GM19452 (cell line): ENCODE measurements at regions not wholly inside any gene's neighbourhood (a gene's known extent, or its start where the extent isn't known, plus 50 kb on each side); places are given as distances from the start of the nearest gene placed in this dataset.

Source experiments
- ATAC-seq: cut with Tn5 transposase; IDR thresholded peaks from one replicate; pipeline ENCODE4 v1.9.1; 2021; ENCODE audit not compliant: unreplicated experiment

DNA sequence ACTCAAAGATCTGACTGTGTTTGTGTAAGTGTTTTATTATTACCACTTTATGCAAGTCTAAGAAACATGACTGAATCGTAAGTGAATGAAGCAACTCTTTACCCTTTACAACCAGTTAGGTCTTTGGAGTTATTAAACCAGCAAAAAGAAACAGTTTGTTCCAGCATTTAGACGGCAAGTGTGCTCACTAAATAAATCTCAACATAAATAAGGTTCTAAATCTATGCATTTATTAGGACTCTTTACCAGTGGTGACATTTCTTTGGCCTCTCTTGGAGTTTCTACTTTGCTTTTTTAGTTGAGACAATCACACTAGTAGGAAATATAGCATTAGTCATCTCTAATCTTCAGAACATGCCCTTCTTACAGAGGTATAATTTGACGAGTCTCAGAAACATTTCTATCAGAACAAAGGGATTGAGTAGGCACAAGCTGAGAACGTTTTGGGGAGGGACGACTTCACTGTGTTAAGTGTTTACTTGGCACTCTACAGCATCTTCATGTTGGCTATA lies 739.9 kb upstream of the NR2F2 start:
- no peak for ATAC-seq

DNA sequence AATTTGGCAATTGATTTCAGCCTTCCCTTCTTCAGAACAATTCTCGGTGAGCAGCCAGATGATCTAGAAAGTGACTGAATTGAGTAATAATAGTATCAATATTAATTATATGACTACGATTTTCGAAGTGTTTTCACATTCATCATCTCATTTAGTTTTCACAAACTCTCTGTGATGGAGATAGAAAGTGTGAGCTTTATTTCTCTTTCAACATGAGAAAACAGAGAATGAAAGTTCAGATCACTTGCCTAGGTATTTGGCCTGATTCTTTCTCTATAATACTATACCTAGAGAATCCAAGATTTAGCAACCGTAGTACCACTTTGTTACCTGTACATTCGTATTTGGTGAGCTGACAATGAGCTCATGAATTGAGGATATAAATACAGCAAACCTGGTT lies 739.2 kb upstream of the NR2F2 start:
- no peak for ATAC-seq

DNA sequence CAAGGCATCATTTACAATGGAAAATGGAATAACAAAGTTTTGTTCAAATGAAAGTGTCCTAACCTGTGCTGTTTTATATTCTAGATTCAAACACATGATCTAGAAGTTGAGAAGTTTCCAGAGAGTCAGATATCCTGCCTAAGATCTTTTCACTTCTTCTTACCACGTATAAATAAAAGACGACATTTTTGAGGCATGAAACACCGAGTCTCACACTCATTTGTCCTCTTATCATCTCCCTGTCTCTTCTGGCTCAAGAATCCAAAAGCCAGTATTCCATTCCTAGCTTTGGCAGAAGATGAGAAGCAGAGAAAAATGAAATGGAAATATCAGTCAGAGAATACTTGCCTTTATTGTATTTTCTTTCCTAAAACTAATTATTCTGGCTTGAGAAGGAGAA lies 738.6 kb upstream of the NR2F2 start:
- no peak for ATAC-seq

DNA sequence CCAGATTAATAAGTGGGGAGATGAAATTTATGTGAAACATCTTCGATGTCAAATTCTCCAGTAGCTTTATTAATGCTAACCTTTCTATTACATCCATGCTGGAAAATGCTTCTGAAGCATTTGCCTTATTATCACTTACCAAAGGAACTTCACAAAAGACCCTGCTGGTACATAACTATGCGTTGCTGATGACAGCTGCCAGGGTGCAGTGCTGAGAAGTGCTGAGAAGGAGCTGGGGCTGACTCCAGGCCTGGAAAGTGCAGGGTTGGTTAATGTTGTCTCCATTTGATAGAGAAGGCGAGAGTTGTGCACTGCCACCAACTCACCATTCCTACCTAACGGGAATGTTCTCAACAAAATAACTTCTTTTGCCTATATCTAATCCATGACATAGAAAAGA lies 736.0 kb upstream of the NR2F2 start:
- ATAC-seq, result no peak

DNA sequence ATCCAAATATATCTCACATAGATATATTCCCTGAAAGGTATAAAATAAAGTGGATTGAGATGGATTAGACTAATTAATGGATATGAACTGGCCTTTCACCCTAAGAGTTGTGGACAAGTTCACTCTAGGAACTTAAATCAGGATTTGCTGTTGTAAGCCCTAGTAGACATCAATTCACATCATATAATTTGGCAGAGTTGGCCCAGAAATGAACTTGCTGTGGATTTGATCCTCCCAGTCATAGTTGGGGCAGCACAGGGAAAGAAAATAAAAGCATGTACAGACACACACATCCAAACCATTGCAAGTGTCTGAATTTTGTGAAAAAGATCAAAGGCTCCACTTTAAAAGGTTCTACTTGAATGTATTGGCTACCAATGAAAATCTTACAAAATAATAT lies 734.7 kb upstream of the NR2F2 start:
- ATAC-seq, result no peak

DNA sequence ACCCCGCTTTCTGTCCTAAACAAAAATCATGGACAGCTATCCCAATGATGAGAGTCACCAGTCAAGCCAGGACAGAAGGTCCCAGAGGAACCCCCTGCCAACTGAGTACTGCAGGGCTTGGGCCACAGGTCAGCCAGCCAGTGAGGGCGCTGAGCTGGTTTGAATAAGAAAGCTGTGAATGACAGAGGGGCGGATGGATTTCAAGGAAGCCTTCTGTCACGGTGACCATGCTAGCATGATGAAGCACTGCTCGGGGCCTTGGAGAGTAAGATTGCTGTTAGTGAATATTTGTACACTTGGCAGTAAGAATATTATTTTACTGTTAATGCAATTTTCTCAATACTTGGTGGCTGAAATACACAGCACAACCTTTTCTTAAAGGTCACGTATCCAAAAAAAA lies 734.0 kb upstream of the NR2F2 start:
- no peak for ATAC-seq

DNA sequence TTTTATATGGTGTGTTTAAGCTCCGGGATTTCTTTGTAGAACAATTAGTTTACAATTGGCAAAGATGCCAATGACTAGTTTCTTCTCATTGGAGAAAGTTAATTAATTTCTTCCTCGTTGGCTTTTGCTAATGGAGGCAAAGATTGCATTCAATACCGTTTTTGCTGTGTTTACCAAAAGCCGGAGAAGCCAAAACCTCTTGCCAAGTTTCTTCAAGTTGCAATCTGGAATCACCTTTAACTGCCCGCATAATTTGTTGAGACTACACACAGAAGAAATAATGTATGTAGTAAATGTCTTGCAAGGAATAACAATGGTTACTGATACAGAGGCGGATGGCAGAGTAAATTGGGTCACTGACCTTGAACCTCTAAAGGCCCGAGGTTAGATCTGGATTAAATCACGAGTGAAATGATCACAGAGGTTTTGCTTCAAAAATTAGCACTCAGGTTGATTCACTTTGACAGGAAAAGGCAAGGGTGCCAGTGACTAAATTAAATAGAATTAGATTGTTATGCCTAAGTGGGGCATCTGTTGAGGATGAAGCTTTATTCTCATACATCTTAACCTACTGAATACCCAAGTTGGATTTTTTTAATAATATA lies 732.1 kb upstream of the NR2F2 start:
- ATAC-seq, result no peak

DNA sequence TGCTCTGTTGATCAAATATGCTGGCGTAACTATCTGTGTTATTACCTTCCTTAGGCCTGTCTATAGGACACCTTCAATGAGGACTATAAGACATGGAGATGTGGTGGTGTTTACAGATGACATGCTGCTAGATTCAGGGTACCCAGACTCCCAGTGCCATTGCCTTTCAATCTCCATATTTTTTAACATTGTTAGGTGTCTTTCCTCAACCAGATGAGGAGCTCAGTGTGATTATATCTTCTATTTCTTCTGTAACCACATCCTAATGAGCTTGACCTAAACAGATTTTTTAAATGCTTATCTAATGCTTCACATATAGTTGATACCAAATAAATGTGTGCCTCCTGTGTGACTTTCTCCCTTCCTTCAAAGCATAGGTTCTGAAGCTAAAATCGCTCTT lies 730.1 kb upstream of the NR2F2 start:
- no peak for ATAC-seq

DNA sequence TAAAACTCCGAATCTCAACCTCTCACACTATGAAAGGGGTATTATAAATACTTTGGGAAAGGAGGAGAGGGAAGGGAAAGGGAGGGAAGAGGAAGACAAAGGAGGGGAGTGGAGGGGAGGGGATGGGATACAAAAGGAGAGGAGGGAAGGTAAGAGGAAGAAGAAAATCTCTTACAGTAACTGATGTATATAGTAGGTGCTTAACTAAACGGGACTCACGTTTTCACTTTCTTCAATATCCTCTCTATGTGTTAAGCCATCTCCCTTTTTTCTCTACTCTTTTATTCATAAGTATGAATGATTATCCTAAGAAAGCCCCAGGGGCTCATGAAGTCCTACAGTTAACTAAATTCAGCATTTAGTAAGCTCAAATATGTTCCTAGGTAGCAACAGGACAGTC lies 729.6 kb upstream of the NR2F2 start:
- no peak for ATAC-seq

DNA sequence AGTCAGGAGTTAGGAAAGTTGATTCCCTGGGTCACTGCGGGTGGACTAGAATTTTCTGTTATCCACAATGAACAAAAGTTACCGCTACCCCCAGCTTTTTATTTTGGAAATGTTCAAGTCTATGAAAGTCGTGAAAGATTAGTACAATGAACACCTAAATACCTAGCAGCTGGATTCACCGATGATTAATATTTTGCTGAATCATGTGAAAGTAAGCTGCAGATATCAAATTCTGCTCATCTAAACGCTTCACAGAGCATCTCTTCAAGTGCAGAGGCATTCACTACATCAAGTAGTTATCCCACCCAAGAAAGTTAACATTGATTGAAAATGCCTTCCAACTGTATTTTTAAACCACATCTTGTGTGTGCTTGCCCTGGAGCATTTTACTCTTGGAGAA lies 729.0 kb upstream of the NR2F2 start:
- ATAC-seq, result no peak

DNA sequence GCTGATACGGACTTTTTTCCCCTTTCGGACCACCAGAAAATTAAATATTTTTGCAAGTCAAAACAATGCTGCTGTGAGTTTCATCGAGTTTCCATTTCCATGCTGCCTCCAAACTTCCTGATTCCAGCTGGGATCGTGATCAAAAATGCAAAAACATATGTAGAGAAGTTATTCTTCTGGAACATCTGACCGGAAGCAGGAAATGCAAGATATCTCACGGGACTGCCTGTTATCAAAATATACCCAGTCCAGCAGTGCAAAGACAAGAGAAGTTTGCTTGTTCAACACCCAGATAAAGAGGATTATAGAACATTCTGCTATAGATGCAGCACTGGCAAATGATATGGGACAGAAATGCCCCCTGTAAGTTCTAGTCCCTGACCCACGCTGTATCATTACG lies 726.7 kb upstream of the NR2F2 start:
- ATAC-seq, result no peak

DNA sequence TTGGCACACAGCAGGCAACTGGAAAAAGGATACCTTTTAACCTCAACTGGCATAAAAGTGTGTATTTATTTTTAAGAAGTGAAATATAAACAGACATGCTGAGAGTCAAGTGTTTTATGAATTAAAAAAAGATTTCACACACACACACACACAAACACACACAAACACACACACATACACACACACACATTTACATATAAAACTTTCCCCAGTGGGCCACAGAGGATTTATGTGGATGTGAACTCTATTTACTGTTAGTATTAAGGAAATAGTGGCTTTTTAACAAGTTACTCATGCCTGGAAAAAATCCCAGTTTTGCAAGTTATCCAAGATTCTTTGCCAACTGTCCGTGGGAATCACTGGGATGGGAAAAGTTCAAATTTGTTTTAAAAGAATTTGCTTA lies 725.9 kb upstream of the NR2F2 start:
- no peak for ATAC-seq

DNA sequence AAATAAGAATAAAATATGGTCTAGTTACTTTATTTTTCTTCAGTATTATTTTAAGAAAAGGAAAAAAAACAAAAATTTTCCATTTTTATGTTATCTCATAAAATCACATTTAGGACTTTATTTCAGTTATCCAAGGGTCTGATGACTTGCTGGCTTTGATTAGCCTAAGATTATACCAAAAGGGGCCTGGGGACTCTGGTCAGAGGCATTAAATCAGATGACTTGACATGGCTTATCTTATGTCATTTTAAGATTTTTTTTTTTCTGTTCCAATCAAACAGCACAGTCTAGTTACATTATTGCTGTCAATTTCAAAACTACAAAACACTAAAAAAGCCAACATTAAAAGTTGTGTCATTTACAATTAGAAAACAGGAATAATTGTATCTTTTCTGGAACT lies 725.4 kb upstream of the NR2F2 start:
- ATAC-seq, result no peak

DNA sequence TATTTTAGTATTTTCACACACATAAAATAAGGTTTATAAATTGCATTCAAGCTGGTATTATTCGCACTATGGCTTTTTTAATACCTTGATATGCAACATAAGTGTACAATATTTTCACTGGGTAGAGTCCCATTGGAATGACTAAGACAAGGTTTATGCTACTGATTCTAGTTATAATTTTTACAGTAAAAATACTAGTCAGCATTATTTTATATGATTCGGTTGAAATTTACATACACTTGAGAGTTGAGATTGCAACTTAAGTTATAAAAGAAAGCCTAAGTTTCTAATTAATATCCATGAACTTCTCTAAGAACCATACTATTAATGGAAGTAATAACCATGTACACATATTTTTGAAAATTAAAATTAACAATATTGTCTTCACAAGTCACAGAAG lies 723.9 kb upstream of the NR2F2 start:
- no peak for ATAC-seq

DNA sequence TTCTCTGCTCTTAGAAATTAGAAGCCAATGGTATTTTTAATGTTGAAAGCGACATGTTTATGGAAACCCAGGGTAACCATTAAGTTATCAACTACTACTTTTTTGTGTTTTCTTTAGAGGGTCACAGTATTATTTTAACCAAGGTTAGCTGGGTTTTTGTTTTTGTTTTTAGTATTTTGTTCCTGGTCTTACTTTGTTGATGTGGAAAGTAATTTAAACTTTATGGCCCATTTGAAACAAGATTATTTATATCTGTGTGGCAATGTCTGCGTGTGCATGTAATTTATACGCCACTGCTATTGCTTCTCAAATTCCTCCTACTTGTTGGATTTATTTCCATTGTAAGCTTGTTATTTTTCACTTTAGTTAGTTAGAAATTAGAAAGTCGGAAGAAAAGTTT lies 722.1 kb upstream of the NR2F2 start:
- no peak for ATAC-seq

DNA sequence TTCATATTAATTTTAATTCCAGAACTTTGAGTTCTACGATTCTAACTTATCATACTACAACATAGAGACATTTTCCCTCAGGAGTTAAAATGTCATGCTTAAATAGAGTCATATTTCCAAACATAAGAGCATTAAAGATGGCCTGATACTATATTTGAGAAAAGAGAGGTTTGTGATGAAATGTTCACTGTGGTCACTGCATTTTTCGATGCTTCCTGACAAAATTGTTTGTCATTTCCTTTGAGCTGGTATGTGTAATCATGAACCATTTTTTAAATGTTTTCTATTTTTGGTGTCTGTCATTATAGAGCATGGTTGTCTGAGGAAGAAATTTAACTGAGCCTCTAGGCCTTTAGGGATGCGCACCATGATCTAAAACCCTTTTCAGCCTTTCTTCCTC lies 721.4 kb upstream of the NR2F2 start:
- ATAC-seq, result no peak

DNA sequence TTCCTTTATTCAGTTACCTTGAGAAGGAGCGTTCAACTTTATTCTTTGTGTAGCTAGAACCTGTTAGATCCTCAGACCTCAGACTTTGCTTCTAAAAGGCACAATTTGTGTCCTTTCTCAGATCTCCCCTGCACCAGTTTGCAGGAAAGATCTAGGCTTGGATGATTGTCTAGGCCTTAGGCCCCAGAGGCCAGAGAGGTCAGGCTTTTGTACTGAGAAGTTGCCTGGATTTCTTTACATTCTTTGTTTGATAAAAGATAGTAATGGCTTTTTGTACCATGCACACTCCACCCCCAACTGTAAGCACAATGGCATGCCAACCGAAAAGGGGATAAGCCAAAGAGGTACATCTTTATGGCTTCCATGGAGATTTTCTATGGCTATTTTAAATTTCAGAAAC lies 719.6 kb upstream of the NR2F2 start:
- no peak for ATAC-seq

DNA sequence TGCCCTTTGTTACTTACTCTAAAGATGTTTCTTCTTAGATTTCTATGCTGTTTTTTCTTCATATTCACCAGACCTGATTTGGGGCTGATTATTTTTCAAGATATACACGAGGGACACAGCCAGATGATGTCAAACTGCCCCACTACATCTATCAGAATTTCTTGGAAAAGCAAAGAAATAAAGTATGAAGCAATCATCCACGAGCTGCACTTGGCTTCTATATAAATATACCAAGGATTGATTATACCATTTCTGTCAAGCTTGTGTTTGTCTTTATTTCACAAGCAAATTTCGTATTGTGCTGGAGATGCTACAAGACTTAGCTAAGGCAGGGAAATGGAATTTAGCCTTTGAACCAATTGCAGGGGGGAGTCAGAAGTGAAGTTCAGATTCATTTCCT lies 715.1 kb upstream of the NR2F2 start:
- ATAC-seq, result no peak

DNA sequence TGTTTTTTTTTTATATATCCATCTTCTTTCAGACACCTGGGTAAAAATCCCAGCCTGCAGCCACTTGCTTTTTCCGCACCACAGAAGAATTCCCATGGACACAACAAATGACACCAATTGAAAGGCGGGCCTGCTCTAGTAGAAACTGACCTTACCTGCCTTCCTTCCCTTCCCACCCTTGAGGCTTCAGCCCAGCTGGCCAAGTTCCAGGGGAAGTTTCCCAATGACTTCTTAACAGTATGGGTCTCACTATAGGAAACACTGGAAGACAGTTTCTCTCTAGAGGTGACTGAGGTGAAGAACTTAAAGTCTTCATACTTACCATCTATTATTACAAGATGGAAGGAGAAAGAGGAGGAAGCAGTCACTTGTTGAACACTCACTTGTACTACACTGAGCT lies 714.2 kb upstream of the NR2F2 start:
- ATAC-seq, result no peak

DNA sequence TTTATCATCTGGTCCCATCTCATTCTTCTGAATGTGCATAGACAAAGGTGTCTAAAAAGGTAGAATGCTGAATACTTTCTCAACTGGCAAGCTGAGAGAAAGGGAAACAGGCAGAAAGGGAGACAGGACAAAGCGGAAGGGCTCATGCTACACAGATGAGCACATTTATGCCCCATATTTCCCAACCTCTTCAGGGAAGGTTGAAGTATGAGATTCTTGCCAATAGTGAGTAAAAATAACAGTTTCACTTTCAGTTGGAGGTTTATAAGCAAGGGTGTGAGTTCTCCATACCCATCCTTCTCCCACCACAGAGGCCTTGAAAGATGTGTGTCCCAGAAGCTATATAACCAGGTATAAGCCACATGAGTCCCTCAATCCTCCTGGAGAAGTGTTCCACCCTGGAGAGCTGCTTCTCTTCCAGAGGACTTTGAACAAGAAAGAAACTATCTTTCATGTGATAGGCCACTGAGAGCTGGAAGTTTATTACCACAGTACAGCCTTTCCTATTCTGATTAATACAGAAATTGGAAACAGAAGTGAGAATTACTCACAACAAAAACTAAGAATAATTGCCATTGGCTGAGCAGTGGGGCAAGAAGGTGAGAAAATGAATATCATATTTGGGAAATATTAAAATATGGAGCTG lies 709.4 kb upstream of the NR2F2 start:
- ATAC-seq, result no peak

DNA sequence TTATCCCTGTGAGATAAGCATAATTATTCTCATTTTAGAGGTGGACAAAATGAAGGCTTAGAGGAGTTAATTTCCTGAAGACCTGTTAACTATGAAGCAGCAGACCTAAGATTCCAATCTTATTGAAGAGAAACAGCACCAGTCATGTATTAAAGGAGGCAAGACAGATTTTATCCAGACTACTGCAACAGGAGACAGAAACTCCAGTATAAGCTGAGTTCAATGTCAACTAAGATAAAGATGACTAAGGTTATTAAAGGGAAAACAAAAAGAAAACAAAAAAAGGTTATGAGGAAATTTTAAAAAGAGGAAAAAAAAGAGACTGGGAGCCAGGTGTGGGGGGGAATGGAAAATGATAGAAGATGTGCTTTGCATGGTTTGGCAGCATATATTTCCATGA lies 707.7 kb upstream of the NR2F2 start:
- ATAC-seq, result no peak

DNA sequence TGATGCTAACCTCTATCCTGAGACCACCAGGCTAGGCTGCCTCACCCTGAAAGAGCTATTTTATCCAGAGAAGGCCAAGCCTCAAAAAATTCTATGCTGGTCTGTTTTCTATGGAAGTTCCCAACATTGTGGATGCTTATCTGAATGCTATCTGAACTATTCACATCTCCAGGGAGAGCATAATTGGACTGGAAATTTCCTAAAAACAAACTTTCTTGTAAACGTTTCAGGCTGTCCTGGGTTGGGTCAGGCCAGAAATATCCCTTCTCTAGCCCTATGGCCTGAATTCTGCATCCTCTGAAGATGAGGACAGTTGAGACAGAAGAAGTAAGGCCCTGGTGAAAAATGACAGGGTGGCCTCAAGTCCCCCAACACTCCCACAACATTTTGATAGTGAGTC lies 706.4 kb upstream of the NR2F2 start:
- no peak for ATAC-seq
